Natural killer cell (primary cell): ENCODE measurements at regions not wholly inside any gene's neighbourhood (a gene's known extent, or its start where the extent isn't known, plus 50 kb on each side); places are given as distances from the start of the nearest gene placed in this dataset.

Source experiments
- ATAC-seq, 3 donors: fragments of 150-1000 bp in 2 of 3; fragments of 200-7000 bp in 1 of 3; cut with Tn5 transposase; 1 replicate in 1 of 3; 2 replicates in 2 of 3; pipeline ENCODE4 v1.10.0; 2021; ENCODE audit warnings: mild to moderate bottlenecking in 2 of 3, moderate library complexity in 2 of 3
- DNase-seq, 2 donors: peaks; one replicate each; pipeline versions ENCODE4 v3.0.0 to v3.0.0-alpha.2; 2013 to 2021; ENCODE audit warnings: mixed read lengths in 1 of 2
- H3K27ac ChIP-seq: one replicate; pipeline ENCODE4 v1.5.1; 2013; ENCODE audit warnings: mild to moderate bottlenecking, low read length
- H3K27me3 ChIP-seq: one replicate; pipeline ENCODE4 v1.6.1; 2013; ENCODE audit warnings: low read length; ENCODE audit not compliant: control insufficient read depth, insufficient read depth
- H3K36me3 ChIP-seq: one replicate; pipeline ENCODE4 v1.6.1; 2013; ENCODE audit warnings: low read length; ENCODE audit not compliant: control insufficient read depth, insufficient read depth
- H3K4me1 ChIP-seq: one replicate; pipeline ENCODE4 v1.6.1; 2013; ENCODE audit warnings: low read length; ENCODE audit not compliant: control insufficient read depth, insufficient read depth
- H3K4me3 ChIP-seq: one replicate; pipeline ENCODE4 v1.5.1; 2013; ENCODE audit warnings: low read length
- H3K9me3 ChIP-seq: one replicate; pipeline ENCODE4 v1.6.1; 2013; ENCODE audit warnings: low read length; ENCODE audit not compliant: control insufficient read depth, insufficient read depth
- H3K27ac Mint-ChIP-seq, 2 donors: one replicate each; pipeline ENCODE4 v1.8.0; 2022; ENCODE audit warnings: mild to moderate bottlenecking in 2 of 2, mixed read lengths in 2 of 2, moderate library complexity in 1 of 2
- H3K27me3 Mint-ChIP-seq, 2 donors: one replicate each; pipeline ENCODE4 v1.8.0; 2022; ENCODE audit warnings: low read depth in 2 of 2, mixed read lengths in 2 of 2
- H3K36me3 Mint-ChIP-seq: one replicate; pipeline ENCODE4 v1.8.0; 2022; ENCODE audit warnings: mixed read lengths
- H3K4me1 Mint-ChIP-seq, 2 donors: one replicate each; pipeline ENCODE4 v1.8.0; 2022; ENCODE audit warnings: mixed read lengths in 2 of 2
- H3K4me3 Mint-ChIP-seq: one replicate; pipeline ENCODE4 v1.8.0; 2022; ENCODE audit warnings: mild to moderate bottlenecking, moderate library complexity, mixed read lengths
- H3K9me3 Mint-ChIP-seq, 2 donors: one replicate each; pipeline ENCODE4 v1.8.0; 2022; ENCODE audit warnings: mixed read lengths in 2 of 2
- WGBS: methylation state at CpG from one replicate; pipeline ENCODE4 v1.1.7; 2013; ENCODE audit warnings: missing lambda C conversion rate; ENCODE audit not compliant: insufficient coverage; 5-methylcytosine and 5-hydroxymethylcytosine counted together
- intact Hi-C: fragments of 100-400 bp; cut with micrococcal nuclease; formaldehyde crosslinking; loops from one replicate; pipeline ENCODE4 v1.14.2; 2022
- TF ChIP-seq, protein P1 (sequence below): fragments of 200-600 bp; IDR thresholded peaks from one replicate; pipeline ENCODE4 v1.8.0; 2022; ENCODE audit warnings: antibody characterized with exemption

DNA sequence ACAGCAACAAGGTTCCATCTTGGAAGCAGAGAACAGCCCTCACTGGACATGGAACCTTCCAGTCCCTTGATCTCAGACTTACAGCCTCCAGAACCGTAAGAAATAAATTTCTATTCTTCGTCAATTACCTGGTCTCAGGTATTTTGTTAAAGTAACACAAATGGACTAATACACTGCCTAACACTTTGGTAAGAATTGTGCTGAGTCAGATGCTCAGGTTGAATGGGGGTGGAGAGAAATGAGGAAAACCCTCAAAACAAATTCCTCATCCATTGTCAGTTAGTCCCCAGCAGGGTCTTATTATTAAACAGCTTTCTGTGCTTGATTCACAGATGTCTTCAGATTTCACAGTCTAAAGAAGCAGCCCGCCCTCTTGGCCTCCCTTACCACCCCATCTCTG is 306.2 kb upstream of the SLCO3A1 start:
- 91% methylated on average over 3 of the region's 3 CpGs for WGBS
- intact Hi-C loops: no loop called here
- no peaks in the 10 kb centered on the region for H3K4me1 ChIP-seq

DNA sequence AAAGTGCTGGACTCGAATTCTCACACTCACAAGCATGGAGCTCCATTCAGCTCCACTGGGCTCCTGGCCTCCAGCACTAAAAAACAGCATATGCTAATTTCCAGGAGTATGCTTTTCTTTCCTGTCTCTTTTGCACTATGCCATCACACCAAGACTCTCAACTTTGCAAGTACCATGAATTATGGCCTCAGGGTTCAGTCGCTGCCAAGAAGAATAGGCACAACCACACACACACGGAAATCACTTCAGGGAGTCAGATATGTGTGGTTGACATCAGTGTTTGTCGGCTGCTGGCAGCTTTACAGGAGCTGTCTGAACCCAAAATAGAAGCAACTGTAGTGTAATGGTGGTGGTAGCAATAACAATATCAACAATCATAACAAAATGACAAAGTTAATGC is 305.0 kb upstream of the SLCO3A1 start:
- H3K4me1 Mint-ChIP-seq: no peaks in the 10 kb centered on the region

More for the DNA sequence above, 306.2 kb upstream of the SLCO3A1 start:
- Mint-ChIP-seq H3K36me3 (no peaks in the 10 kb centered on the region), H3K4me1 (no peaks in the 10 kb centered on the region), H3K9me3 (no peaks in the 10 kb centered on the region), H3K27ac (no peak overlapping the region), H3K27me3 (peaks cover 9 to 36% of the 10 kb centered on the region in 2 donors), H3K4me3 (no peak overlapping the region)
- TF ChIP-seq, protein P1, sequence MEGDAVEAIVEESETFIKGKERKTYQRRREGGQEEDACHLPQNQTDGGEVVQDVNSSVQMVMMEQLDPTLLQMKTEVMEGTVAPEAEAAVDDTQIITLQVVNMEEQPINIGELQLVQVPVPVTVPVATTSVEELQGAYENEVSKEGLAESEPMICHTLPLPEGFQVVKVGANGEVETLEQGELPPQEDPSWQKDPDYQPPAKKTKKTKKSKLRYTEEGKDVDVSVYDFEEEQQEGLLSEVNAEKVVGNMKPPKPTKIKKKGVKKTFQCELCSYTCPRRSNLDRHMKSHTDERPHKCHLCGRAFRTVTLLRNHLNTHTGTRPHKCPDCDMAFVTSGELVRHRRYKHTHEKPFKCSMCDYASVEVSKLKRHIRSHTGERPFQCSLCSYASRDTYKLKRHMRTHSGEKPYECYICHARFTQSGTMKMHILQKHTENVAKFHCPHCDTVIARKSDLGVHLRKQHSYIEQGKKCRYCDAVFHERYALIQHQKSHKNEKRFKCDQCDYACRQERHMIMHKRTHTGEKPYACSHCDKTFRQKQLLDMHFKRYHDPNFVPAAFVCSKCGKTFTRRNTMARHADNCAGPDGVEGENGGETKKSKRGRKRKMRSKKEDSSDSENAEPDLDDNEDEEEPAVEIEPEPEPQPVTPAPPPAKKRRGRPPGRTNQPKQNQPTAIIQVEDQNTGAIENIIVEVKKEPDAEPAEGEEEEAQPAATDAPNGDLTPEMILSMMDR: no peak
- ATAC-seq (no peak), DNase-seq (no peak)
- Histone ChIP-seq H3K36me3 (no peaks in the 10 kb centered on the region), H3K27me3 (no peaks in the 10 kb centered on the region), H3K9me3 (no peaks in the 10 kb centered on the region), H3K27ac (no peak overlapping the region), H3K4me3 (no peak overlapping the region)

DNA sequence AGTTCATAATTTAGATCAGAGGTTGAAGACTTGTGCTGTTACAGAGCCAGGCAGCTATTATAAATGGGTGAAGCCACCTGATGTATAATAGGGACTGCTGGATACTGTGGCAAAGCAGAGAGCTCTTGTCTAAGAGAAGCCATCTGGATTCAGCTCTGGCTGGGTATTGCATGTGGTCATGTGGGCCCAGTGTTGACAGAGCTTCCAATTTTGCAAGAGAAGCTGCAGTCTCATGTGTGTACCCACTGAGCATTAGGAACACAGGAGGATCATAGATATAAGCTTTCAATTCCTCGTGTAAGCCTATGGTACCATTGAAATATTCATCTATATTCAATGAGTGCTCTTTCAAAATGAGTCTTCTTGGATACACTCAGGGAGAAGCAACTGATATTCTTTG is 303.9 kb upstream of the SLCO3A1 start:
- no peaks in the 10 kb centered on the region for H3K36me3 Mint-ChIP-seq
- H3K4me3 Mint-ChIP-seq: no peak overlapping the region
- H3K4me3 ChIP-seq: no peak overlapping the region
- H3K27ac Mint-ChIP-seq: no peak overlapping the region
- H3K27ac ChIP-seq: no peak overlapping the region
- H3K9me3 ChIP-seq: no peaks in the 10 kb centered on the region
- TF ChIP-seq, protein P1: no peak
- ATAC-seq: no peak
- intact Hi-C loops: no loop called here
- H3K36me3 ChIP-seq: no peaks in the 10 kb centered on the region
- no peak for DNase-seq
- H3K27me3 Mint-ChIP-seq: peaks cover 8 to 17% of the 10 kb centered on the region in 2 donors
- no peaks in the 10 kb centered on the region for H3K4me1 Mint-ChIP-seq
- 100% methylated on average over 1 of the region's 1 CpG for WGBS
- H3K27me3 ChIP-seq: no peaks in the 10 kb centered on the region
- no peaks in the 10 kb centered on the region for H3K9me3 Mint-ChIP-seq
- no peaks in the 10 kb centered on the region for H3K4me1 ChIP-seq

More for the DNA sequence above, 305.0 kb upstream of the SLCO3A1 start:
- H3K27me3 ChIP-seq: no peaks in the 10 kb centered on the region
- no peaks in the 10 kb centered on the region for H3K36me3 Mint-ChIP-seq
- TF ChIP-seq, protein P1: no peak
- no peak overlapping the region for H3K27ac ChIP-seq
- no peak for ATAC-seq
- no peak overlapping the region for H3K27ac Mint-ChIP-seq
- no peaks in the 10 kb centered on the region for H3K9me3 ChIP-seq
- H3K36me3 ChIP-seq: no peaks in the 10 kb centered on the region
- H3K9me3 Mint-ChIP-seq: no peaks in the 10 kb centered on the region
- DNase-seq: no peak
- no peak overlapping the region for H3K4me3 Mint-ChIP-seq
- H3K4me1 ChIP-seq: no peaks in the 10 kb centered on the region
- WGBS: 90% methylated on average over 2 of the region's 4 CpGs
- H3K4me3 ChIP-seq: no peak overlapping the region
- intact Hi-C loops: no loop called here
- H3K27me3 Mint-ChIP-seq: peaks cover 9 to 26% of the 10 kb centered on the region in 2 donors

DNA sequence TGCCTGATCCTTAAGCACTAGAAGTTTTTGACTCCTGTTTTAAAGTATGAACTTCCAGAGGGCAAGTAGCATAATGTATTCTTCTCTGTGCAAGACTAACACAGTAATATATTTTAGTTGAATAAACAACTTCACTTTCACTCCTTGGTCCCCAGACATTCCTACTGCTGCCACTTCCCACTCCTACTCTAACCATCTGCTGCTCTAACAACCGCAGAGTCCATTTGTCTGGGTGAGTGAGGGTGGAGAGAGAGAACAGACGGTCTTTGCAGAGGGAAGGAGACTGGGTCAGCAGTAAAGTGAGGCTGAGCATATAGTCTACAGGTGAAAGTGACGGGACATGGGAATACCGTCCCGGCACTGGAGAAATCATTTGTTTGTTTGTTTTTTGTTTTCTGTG is 301.0 kb upstream of the SLCO3A1 start:
- no peaks in the 10 kb centered on the region for H3K4me1 Mint-ChIP-seq
- peaks cover 0 to 10% of the 10 kb centered on the region in 2 donors for H3K27me3 Mint-ChIP-seq
- H3K27me3 ChIP-seq: no peaks in the 10 kb centered on the region
- H3K27ac Mint-ChIP-seq: no peak overlapping the region
- H3K9me3 ChIP-seq: no peaks in the 10 kb centered on the region
- H3K36me3 Mint-ChIP-seq: no peaks in the 10 kb centered on the region
- H3K36me3 ChIP-seq: no peaks in the 10 kb centered on the region
- no peak overlapping the region for H3K4me3 ChIP-seq
- no peaks in the 10 kb centered on the region for H3K4me1 ChIP-seq
- WGBS: 90% methylated on average over 5 of the region's 5 CpGs
- DNase-seq (no peak), ATAC-seq (no peak)
- no peaks in the 10 kb centered on the region for H3K9me3 Mint-ChIP-seq
- TF ChIP-seq, protein P1: no peak
- H3K4me3 Mint-ChIP-seq: no peak overlapping the region
- intact Hi-C loops: no loop called here
- no peak overlapping the region for H3K27ac ChIP-seq
